T-helper 1 cell treated with Interleukin-12 subunit alpha and Interleukin-12 subunit beta and Interleukin-4 antibody, amounts not matched to agents 30 ng/mL and 1 ng/mL, for 36 hours (primary cell): ENCODE measurements at regions not wholly inside any gene's neighbourhood (a gene's known extent, or its start where the extent isn't known, plus 50 kb on each side); places are given as distances from the start of the nearest gene placed in this dataset.

ENCODE experiments used
- intact Hi-C: fragments of 100-400 bp; cut with micrococcal nuclease; formaldehyde crosslinking; loops from one replicate; pipeline ENCODE4 v1.15.1; 2024

- intact Hi-C loops, result no loop called here
Measured at GRCh38 chr2:177029901-177030300, 182.7 kb upstream of the HNRNPA3 start.

GRCh38 chr2:177030451-177031105 is 182.0 kb upstream of the HNRNPA3 start:
- intact Hi-C loops, result no loop called here

DNA sequence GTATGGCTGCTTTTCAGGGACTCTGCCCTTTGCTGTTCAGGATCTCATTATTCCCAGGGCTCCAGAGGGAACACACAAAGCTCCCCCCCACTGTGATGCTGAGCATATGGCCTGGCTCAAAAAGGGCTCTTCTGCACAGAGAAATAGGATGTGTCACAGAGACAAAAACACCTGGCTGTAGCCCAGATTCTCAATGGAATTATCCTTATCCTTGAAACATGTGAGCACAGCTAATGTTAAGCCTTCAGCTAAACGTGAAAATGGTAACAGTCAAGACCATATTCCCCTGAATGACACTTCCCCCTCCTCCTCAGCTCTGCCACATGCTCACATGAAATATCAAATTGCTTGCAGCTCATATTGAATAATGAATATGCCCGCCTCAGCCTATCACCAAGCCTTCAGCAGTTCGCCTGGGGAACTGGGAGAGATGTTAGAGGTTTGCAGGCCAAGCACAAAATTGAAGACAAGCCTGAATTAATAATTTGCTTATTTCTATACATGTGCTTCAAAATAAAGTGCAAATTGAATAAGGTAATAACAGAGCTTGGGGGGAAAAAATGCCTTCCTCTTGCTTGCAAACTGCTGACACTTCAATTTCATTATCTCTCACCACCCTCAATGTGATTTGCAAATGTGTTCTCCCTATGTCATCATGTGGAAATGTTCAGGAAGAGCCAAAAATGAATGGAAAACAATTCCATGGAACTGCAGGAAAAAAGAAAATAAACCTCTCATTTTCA is 181.0 kb upstream of the HNRNPA3 start:
- intact Hi-C loops, result no loop called here

DNA sequence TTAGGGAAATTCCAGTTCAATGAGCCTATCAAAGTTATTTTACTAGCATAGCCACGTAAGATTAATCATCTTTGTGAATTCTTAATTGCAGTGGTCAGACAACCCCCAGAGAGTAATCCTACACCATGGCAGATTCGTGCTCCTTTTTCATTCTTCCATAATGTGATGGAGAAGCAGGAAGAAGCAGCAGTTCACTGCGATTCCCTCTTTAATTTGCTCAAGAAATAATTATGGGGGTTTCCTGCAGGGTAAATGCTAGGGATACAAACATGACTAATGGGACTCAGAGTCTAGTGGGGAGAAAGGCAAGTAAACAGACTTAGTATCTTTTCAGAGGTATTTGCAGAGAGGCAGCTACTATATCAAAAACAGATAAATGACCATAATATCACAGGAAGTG is 175.8 kb upstream of the HNRNPA3 start:
- intact Hi-C loops, result no loop called here

DNA sequence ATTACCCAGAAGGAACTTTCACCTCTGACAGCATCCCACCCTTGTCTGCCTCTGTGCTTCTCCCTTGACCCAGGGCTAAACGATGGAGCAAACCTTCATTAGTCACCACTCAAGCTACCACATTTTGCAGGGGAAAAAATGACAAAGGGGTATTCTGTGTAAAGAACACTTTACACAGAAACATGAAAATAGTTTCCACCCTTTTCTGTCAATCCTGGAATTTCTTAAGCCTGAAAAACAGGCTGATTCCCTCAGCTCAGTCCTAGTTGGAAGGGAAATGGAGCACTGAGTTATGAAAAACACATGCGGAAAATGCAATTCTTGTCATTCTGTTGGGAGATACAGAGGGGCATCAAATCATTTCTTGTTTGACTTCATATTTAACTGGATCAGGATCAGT is 175.0 kb upstream of the HNRNPA3 start:
- intact Hi-C loops, result no loop called here

GRCh38 chr2:177038787-177039484 is 173.7 kb upstream of the HNRNPA3 start:
- intact Hi-C loops, result no loop called here

DNA sequence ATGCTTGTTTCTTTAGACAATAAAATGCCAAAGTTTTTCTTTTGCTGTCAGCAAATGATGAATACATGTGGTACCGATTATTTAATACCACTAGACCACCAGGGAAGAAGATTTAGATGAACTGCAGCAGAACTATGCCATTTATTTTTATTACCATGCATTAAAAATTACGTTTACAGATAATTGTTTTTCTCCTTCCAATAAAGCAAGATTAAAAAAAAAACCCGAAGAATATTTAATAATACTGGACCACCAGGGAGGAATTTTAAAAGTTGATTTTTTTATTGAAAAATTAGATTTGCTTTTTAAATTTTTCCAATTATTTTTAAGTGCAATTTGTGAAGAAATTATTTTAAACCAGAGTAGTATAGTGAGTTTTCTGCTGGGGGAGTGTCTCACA is 170.3 kb upstream of the HNRNPA3 start:
- intact Hi-C loops, result no loop called here

DNA sequence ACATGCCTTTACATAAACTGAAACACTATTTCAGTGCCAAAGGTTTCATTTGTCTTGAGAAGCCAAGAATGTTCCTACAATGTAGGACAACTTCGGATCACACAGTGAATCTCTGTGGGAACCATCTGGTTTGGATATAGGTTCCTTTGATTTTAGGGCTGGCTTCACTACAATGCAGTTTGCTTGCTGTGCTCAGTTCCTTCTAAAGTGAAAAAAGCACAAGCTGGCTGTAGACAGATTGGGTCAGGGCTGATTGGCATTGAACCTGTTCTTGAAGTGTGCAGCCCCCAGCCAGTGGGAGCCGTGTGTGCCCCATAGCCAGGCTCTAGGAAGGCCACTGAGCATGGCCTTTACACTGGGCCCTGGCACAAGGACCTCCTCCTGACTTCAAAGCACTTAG is 167.9 kb upstream of the HNRNPA3 start:
- intact Hi-C loops, result no loop called here

DNA sequence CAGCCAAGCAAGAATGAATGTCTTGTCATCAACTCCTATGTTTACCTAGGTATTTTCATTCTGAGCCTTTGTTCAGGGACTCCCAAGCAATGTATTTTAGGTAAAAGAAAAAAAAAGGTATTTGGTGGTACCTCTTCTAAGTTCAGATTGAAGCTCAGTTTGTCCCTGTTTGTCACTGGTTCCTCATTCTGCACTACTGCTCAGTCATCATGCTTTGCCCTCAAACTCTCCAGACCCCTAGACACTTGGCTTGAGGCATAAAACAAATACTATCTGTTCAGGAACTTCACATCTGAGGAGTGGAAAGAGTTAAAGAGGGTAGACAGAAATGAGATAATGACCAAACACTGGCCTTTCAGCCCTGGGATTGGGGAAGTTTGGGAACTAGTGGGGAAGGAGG is 163.6 kb upstream of the HNRNPA3 start:
- intact Hi-C loops, result no loop called here

- intact Hi-C loops, result no loop called here
Measured at GRCh38 chr2:177051278-177051677, 161.3 kb upstream of the HNRNPA3 start.

GRCh38 chr2:177052471-177052870 is 160.1 kb upstream of the HNRNPA3 start:
- intact Hi-C loops, result no loop called here

DNA sequence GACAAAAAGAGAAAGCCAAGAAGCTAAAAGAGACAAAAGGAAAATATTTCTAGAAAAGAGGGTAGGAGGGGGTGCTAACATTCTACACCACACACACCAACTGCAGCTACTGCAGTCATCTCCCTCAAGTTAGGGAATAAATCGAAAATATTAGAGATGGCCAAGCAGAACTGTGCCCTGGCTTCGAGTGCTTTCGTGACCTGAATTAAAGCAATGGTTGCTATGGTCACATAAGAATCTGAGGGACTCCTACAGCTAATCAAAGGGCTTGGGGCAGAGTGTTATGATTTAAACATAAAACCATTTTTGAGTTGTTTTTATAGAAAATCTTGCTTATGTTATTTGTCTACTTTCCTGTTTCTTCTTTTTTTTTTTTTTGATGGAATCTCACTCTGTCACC is 159.6 kb upstream of the HNRNPA3 start:
- intact Hi-C loops, result no loop called here

GRCh38 chr2:177053716-177054115 is 158.9 kb upstream of the HNRNPA3 start:
- intact Hi-C loops, result no loop called here

DNA sequence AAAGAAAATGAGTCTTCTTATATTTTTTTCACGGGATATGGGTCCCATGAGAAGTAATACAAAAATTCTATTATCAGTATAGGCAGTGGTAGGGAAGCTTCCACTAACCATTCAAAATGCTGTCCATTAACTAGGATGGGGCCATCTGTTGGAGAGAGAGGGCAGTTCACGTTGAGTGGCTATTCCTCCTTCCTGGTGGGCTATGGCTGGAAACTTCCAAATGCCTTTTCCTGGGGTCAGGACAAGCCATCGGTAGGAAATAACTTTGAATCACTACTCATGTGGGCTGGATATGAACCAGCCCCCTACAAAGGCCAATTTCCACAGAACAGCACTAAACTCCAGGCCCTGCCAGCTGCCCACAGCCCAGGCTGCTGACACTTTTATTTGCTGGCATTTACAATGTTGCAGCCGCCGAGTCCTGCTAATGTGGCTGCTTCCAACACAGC is 156.1 kb upstream of the HNRNPA3 start:
- intact Hi-C loops, result no loop called here

DNA sequence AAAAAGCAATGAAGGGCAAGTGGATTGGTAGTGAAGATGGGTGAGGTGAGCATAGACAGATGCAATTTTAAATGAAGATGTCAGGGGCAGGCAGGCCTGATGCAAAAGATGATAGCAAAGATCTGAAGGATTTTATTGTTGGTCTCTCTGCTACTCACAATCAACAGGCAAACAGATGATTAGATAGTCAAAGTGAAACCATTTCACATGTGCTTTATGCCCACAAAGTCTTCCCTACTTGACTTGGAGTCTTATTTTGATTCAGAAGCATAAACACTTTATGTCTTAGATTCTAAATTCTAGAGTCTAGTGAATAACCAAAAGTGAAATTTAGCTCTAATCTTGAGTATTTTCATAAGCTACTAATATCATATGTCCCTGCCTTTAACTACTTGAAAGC is 153.8 kb upstream of the HNRNPA3 start:
- intact Hi-C loops, result no loop called here

- intact Hi-C loops, result no loop called here
Measured at GRCh38 chr2:177059293-177059692, 153.3 kb upstream of the HNRNPA3 start.

DNA sequence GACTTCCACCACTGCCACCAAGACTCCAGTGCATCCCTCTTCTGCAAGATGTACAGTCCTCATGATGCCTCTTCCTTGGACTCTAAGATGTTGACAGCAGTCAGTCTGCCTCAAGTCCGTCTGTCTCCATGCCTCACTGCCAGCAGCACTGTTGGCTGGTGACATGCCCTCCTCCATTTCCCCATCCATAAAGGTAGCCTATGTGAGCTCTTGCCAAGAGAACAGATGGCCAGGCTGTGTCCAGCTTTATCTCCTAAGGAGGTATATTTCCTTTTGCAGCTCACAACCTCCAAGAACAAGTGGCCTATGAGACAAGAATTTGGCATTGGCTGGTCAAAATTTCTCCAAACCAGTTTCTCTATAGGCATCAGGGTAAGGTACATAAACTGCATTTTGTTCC is 149.3 kb upstream of the HNRNPA3 start:
- intact Hi-C loops, result no loop called here

GRCh38 chr2:177064422-177064821 is 148.2 kb upstream of the HNRNPA3 start:
- intact Hi-C loops, result no loop called here

- intact Hi-C loops, result no loop called here
Measured at GRCh38 chr2:177068967-177069366, 143.6 kb upstream of the HNRNPA3 start.

GRCh38 chr2:177072090-177072489 is 140.5 kb upstream of the HNRNPA3 start:
- intact Hi-C loops, result no loop called here

DNA sequence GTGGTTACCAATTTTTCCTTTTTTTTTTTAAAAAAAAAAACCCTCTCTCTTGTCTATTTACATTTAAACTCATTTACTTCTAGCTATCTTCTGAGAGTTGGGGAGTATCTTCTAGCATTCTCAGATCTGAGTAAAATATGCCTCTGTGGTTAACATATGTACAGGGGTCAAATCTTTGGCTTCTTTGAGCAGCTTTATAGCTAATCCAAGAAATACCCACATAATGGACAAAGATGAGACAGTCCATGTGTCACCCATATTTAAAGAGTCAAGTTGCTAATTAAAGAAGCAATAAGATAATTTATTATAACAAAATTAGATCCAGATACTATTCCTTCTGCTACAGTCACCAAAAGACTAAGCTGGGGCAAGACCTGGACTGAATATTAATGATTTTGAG is 139.0 kb upstream of the HNRNPA3 start:
- intact Hi-C loops, result no loop called here

DNA sequence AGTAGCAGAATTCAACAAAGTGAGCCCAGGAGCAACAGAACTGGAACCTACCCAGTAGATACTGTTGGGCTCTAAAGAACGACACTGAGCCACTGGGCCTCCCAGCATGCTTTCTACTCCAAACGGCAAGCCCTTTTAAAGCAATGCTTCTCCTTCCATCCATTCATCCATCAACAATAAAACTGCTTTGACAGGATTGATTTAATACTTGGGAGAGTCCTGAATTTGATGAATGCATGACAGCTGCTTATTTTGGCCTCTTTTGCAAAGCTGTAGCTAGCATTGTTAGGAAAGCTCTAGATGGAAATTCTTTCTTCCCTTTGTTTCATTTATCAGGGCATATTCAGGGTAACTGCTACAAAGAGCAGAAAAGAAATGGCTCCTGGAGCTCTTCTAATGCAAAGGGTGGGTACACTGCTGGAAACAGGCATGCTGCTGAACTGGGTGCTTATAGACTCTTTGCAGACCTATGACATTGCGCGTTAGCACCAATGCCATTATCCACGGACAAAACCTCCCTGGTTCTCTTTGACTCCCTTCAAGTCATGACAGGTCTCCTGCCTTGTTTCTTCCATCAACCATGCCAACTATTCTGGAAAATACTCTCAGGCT is 138.4 kb upstream of the HNRNPA3 start:
- intact Hi-C loops, result no loop called here
